Renal pelvis (tissue), 1 donor: ENCODE measurements at regions not wholly inside any gene's neighbourhood (a gene's known extent, or its start where the extent isn't known, plus 50 kb on each side); places are given as distances from the start of the nearest gene placed in this dataset.

ENCODE experiments used
- DNase-seq: peaks from one replicate; pipeline ENCODE4 v3.0.0-alpha.2; 2013

- DNase-seq, result no peak
Measured at GRCh38 chr6:128827675-128828464, 55.1 kb upstream of the LAMA2 start.

GRCh38 chr6:128826606-128827005, 56.3 kb upstream of the LAMA2 start:
- DNase-seq, result no peak

- DNase-seq, result no peak
Measured at GRCh38 chr6:128822271-128822670, 60.7 kb upstream of the LAMA2 start.

- DNase-seq, result no peak
Measured at GRCh38 chr6:128821116-128821515, 61.8 kb upstream of the LAMA2 start.

- no peak for DNase-seq
Measured at GRCh38 chr6:128808856-128809255, 74.1 kb upstream of the LAMA2 start.

GRCh38 chr6:128807577-128807976, 75.4 kb upstream of the LAMA2 start:
- peak; percentile 22 for DNase-seq

- DNase-seq, result no peak
Measured at GRCh38 chr6:128806261-128806660, 76.7 kb upstream of the LAMA2 start.

- DNase-seq, result no peak
Measured at GRCh38 chr6:128803911-128804310, 79.0 kb upstream of the LAMA2 start.

- no peak for DNase-seq
Measured at GRCh38 chr6:128801621-128802020, 81.3 kb upstream of the LAMA2 start.

GRCh38 chr6:128784266-128784665, 98.7 kb upstream of the LAMA2 start:
- DNase-seq, result no peak

GRCh38 chr6:128768187-128768586, 114.8 kb upstream of the LAMA2 start:
- DNase-seq, result no peak

GRCh38 chr6:128767705-128768104, 115.2 kb upstream of the LAMA2 start:
- no peak for DNase-seq

GRCh38 chr6:128767150-128767549, 115.8 kb upstream of the LAMA2 start:
- DNase-seq, result no peak

GRCh38 chr6:128763599-128764300, 119.2 kb upstream of the LAMA2 start:
- no peak for DNase-seq

- DNase-seq, result no peak
Measured at GRCh38 chr6:128759901-128760300, 123.0 kb upstream of the LAMA2 start.

- no peak for DNase-seq
Measured at GRCh38 chr6:128759447-128759846, 123.5 kb upstream of the LAMA2 start.

- DNase-seq, result no peak
Measured at GRCh38 chr6:128757961-128758360, 125.0 kb upstream of the LAMA2 start.

GRCh38 chr6:128754658-128755256, 128.2 kb upstream of the LAMA2 start:
- DNase-seq, result no peak

- no peak for DNase-seq
Measured at GRCh38 chr6:128743974-128744765, 138.8 kb upstream of the LAMA2 start.

GRCh38 chr6:128742900-128743299, 140.0 kb upstream of the LAMA2 start:
- no peak for DNase-seq

GRCh38 chr6:128740951-128741350, 142.0 kb upstream of the LAMA2 start:
- DNase-seq, result no peak

GRCh38 chr6:128739112-128739511, 143.8 kb upstream of the LAMA2 start:
- DNase-seq, result no peak
